CD8-positive, alpha-beta memory T cell (primary cell): ENCODE measurements at regions not wholly inside any gene's neighbourhood (a gene's known extent, or its start where the extent isn't known, plus 50 kb on each side); places are given as distances from the start of the nearest gene placed in this dataset.
"Not testable (repeated sequence)": the region's sequence is repeated elsewhere in the genome, so short reads cannot be mapped to it uniquely, and the experiment has no call there.

ENCODE experiments used
- CTCF ChIA-PET: fragments of 350-600 bp; sonication (Branson Sonifier 250); formaldehyde crosslinking; loops from one replicate; lab custom pipeline; 2021; ENCODE audit warnings: antibody characterized with exemption; lab: Charles Lee
- POLR2A ChIA-PET: fragments of 350-600 bp; sonication (Branson Sonifier 250); formaldehyde crosslinking; loops from one replicate; lab custom pipeline; 2021; ENCODE audit warnings: antibody characterized with exemption; lab: Charles Lee
- DNase-seq, 5 donors: peaks; one replicate each; pipeline versions ENCODE4 v3.0.0 to v3.0.0-alpha.2; 2020 to 2022; ENCODE audit warnings: mixed read lengths in 1 of 5
- H3K27ac ChIP-seq: one replicate; pipeline ENCODE4 v1.7.0; 2013; ENCODE audit warnings: low read depth, mild to moderate bottlenecking, low read length, moderate library complexity
- H3K27me3 ChIP-seq: 2 replicates; pipeline ENCODE4 v1.7.0; 2013; ENCODE audit warnings: low read length, mild to moderate bottlenecking; ENCODE audit not compliant: insufficient read depth, poor library complexity, severe bottlenecking
- H3K36me3 ChIP-seq: 2 replicates; pipeline ENCODE4 v1.7.0; 2013; ENCODE audit warnings: mild to moderate bottlenecking, low read length, moderate library complexity; ENCODE audit not compliant: insufficient read depth
- H3K4me1 ChIP-seq: 2 replicates; pipeline ENCODE4 v1.7.0; 2013; ENCODE audit warnings: mild to moderate bottlenecking, low read length, moderate library complexity; ENCODE audit not compliant: insufficient read depth
- H3K4me3 ChIP-seq: 2 replicates; pipeline ENCODE4 v1.7.0; 2013; ENCODE audit warnings: mild to moderate bottlenecking, low read length
- H3K9me3 ChIP-seq: 2 replicates; pipeline ENCODE4 v1.7.0; 2013; ENCODE audit warnings: mild to moderate bottlenecking, low read length
- H3K27ac Mint-ChIP-seq, 8 donors: one replicate each; pipeline ENCODE4 v1.8.0; 2020 to 2021; ENCODE audit warnings: mixed read lengths in 8 of 8, mild to moderate bottlenecking in 6 of 8, inconsistent platforms in 3 of 8, moderate library complexity in 3 of 8
- H3K27me3 Mint-ChIP-seq, 2 donors: one replicate each; pipeline ENCODE4 v1.8.0; 2020 to 2021; ENCODE audit warnings: mixed read lengths in 2 of 2, mild to moderate bottlenecking in 1 of 2, moderate library complexity in 1 of 2
- H3K36me3 Mint-ChIP-seq, 3 donors: one replicate each; pipeline ENCODE4 v1.8.0; 2020 to 2021; ENCODE audit warnings: mixed read lengths in 3 of 3, inconsistent platforms in 1 of 3, mild to moderate bottlenecking in 1 of 3
- H3K4me1 Mint-ChIP-seq, 3 donors: one replicate each; pipeline ENCODE4 v1.8.0; 2020 to 2021; ENCODE audit warnings: mixed read lengths in 3 of 3, inconsistent platforms in 1 of 3, mild to moderate bottlenecking in 1 of 3
- H3K4me3 Mint-ChIP-seq, 7 donors: one replicate each; pipeline ENCODE4 v1.8.0; 2020 to 2021; ENCODE audit warnings: mixed read lengths in 7 of 7, mild to moderate bottlenecking in 6 of 7, moderate library complexity in 4 of 7, inconsistent platforms in 2 of 7
- H3K9me3 Mint-ChIP-seq, 5 donors: one replicate each; pipeline ENCODE4 v1.8.0; 2020 to 2022; ENCODE audit warnings: mixed read lengths in 5 of 5, mild to moderate bottlenecking in 3 of 5, moderate library complexity in 2 of 5, inconsistent platforms in 1 of 5

GRCh38 chrX:140040386-140040785 is 75.1 kb upstream of the CXorf66 start:
- Mint-ChIP-seq H3K27ac (no peak overlapping the region), H3K27me3 (peaks cover 0 to 5% of the 10 kb centered on the region in 2 donors), H3K4me3 (no peak overlapping the region), H3K9me3 (peaks cover 6 to 14% (median 8%) of the 10 kb centered on the region in 5 donors), H3K36me3 (peaks cover 0 to 4% (median 0%) of the 10 kb centered on the region in 3 donors), H3K4me1 (no peaks in the 10 kb centered on the region)
- Histone ChIP-seq H3K4me1 (no peaks in the 10 kb centered on the region), H3K36me3 (no peaks in the 10 kb centered on the region), H3K9me3 (no peaks in the 10 kb centered on the region), H3K27me3 (no peaks in the 10 kb centered on the region), H3K4me3 (no peak overlapping the region), H3K27ac (no peak overlapping the region)
- ChIA-PET POLR2A (no interaction called here), CTCF (no interaction called here)
- no peak for DNase-seq

GRCh38 chrX:140038842-140039241 is 73.5 kb upstream of the CXorf66 start:
- H3K27ac Mint-ChIP-seq = no peak overlapping the region
- Histone ChIP-seq H3K27me3 (no peaks in the 10 kb centered on the region), H3K9me3 (no peaks in the 10 kb centered on the region), H3K4me1 (no peaks in the 10 kb centered on the region), H3K4me3 (no peak overlapping the region), H3K27ac (no peak overlapping the region), H3K36me3 (no peaks in the 10 kb centered on the region)
- no peaks in the 10 kb centered on the region for H3K4me1 Mint-ChIP-seq
- peaks cover 8 to 14% (median 9%) of the 10 kb centered on the region in 5 donors for H3K9me3 Mint-ChIP-seq
- DNase-seq = no peak
- peaks cover 0 to 4% (median 0%) of the 10 kb centered on the region in 3 donors for H3K36me3 Mint-ChIP-seq
- H3K4me3 Mint-ChIP-seq = no peak overlapping the region
- ChIA-PET POLR2A (no interaction called here), CTCF (no interaction called here)
- peaks cover 0 to 6% of the 10 kb centered on the region in 2 donors for H3K27me3 Mint-ChIP-seq

- H3K9me3 ChIP-seq = no peaks in the 10 kb centered on the region
- no peaks in the 10 kb centered on the region for H3K36me3 Mint-ChIP-seq
- H3K27me3 ChIP-seq = no peaks in the 10 kb centered on the region
- H3K4me3 ChIP-seq = no peak overlapping the region
- ChIA-PET CTCF (no interaction called here), POLR2A (no interaction called here)
- H3K27ac ChIP-seq = no peak overlapping the region
- H3K4me1 ChIP-seq = no peaks in the 10 kb centered on the region
- DNase-seq = no peak
- H3K27me3 Mint-ChIP-seq = peaks cover 0 to 17% of the 10 kb centered on the region in 2 donors
- H3K9me3 Mint-ChIP-seq = peaks cover 8 to 10% (median 9%) of the 10 kb centered on the region in 5 donors
- no peak overlapping the region for H3K4me3 Mint-ChIP-seq
- no peak overlapping the region for H3K27ac Mint-ChIP-seq
- no peaks in the 10 kb centered on the region for H3K4me1 Mint-ChIP-seq
- H3K36me3 ChIP-seq = no peaks in the 10 kb centered on the region
Measured at GRCh38 chrX:140034916-140035315, 69.6 kb upstream of the CXorf66 start.

- no peaks in the 10 kb centered on the region for H3K36me3 Mint-ChIP-seq
- no peaks in the 10 kb centered on the region for H3K27me3 Mint-ChIP-seq
- ChIA-PET CTCF (no interaction called here), POLR2A (no interaction called here)
- no peak overlapping the region for H3K27ac Mint-ChIP-seq
- no peaks in the 10 kb centered on the region for H3K4me1 Mint-ChIP-seq
- Histone ChIP-seq H3K9me3 (no peaks in the 10 kb centered on the region), H3K4me1 (no peaks in the 10 kb centered on the region), H3K36me3 (no peaks in the 10 kb centered on the region), H3K27me3 (no peaks in the 10 kb centered on the region), H3K27ac (no peak overlapping the region), H3K4me3 (no peak overlapping the region)
- H3K9me3 Mint-ChIP-seq = no peaks in the 10 kb centered on the region
- H3K4me3 Mint-ChIP-seq = no peak overlapping the region
- no peak for DNase-seq
Measured at GRCh38 chrX:140022482-140022881, 57.2 kb upstream of the CXorf66 start.

GRCh38 chrX:140019134-140019533 is 53.8 kb upstream of the CXorf66 start:
- H3K36me3 ChIP-seq, H3K27ac Mint-ChIP-seq, H3K4me1 ChIP-seq, POLR2A ChIA-PET, H3K27me3 ChIP-seq, H3K4me3 Mint-ChIP-seq, H3K27ac ChIP-seq, CTCF ChIA-PET, H3K9me3 ChIP-seq, H3K36me3 Mint-ChIP-seq, DNase-seq, H3K4me3 ChIP-seq, H3K27me3 Mint-ChIP-seq, H3K9me3 Mint-ChIP-seq, H3K4me1 Mint-ChIP-seq: not testable (repeated sequence)
